Liver (tissue), 8 donors: ENCODE measurements at regions not wholly inside any gene's neighbourhood (a gene's known extent, or its start where the extent isn't known, plus 50 kb on each side); places are given as distances from the start of the nearest gene placed in this dataset.

ENCODE experiments used
- DNase-seq: peaks from one replicate; pipeline ENCODE4 v3.0.0-alpha.2; 2017; ENCODE audit warnings: low spot score
- H3K27ac ChIP-seq, 2 donors: one replicate each; pipeline ENCODE4 v1.7.0; 2013; ENCODE audit warnings: inconsistent platforms in 2 of 2, low read length in 2 of 2, control low read depth in 1 of 2, low read depth in 1 of 2, mild to moderate bottlenecking in 1 of 2
- H3K27me3 ChIP-seq, 4 donors: one replicate each; pipeline versions ENCODE4 v1.6.1 to v1.7.0; 2013; ENCODE audit warnings: low read length in 3 of 4, inconsistent platforms in 1 of 4, mild to moderate bottlenecking in 1 of 4, moderate library complexity in 1 of 4; ENCODE audit not compliant: control insufficient read depth in 4 of 4, insufficient read depth in 4 of 4
- H3K36me3 ChIP-seq, 4 donors: one replicate each; pipeline versions ENCODE4 v1.6.1 to v1.7.0; 2013; ENCODE audit warnings: low read length in 3 of 4, mild to moderate bottlenecking in 3 of 4, low read depth in 1 of 4, moderate library complexity in 1 of 4; ENCODE audit not compliant: control insufficient read depth in 4 of 4, insufficient read depth in 3 of 4
- H3K4me1 ChIP-seq, 4 donors: one replicate each; pipeline versions ENCODE4 v1.6.1 to v1.7.0; 2013; ENCODE audit warnings: low read length in 3 of 4, mild to moderate bottlenecking in 3 of 4, moderate library complexity in 1 of 4; ENCODE audit not compliant: control insufficient read depth in 4 of 4, insufficient read depth in 4 of 4
- H3K4me3 ChIP-seq, 3 donors: one replicate each; pipeline versions ENCODE4 v1.6.1 to v1.7.0; 2013; ENCODE audit warnings: low read length in 3 of 3, control low read depth in 1 of 3, low read depth in 1 of 3, mild to moderate bottlenecking in 1 of 3
- H3K9ac ChIP-seq, 2 donors: one replicate each; pipeline ENCODE4 v1.7.0; 2013; ENCODE audit warnings: low read length in 2 of 2, mild to moderate bottlenecking in 2 of 2, moderate library complexity in 2 of 2, control low read depth in 1 of 2, low read depth in 1 of 2
- H3K9me3 ChIP-seq, 4 donors: one replicate each; pipeline versions ENCODE4 v1.6.1 to v1.7.0; 2013; ENCODE audit warnings: low read length in 3 of 4; ENCODE audit not compliant: control insufficient read depth in 4 of 4
- EGR1 ChIP-seq, 2 donors: IDR thresholded peaks; 2 replicates each; pipeline ENCODE4 v1.6.1; 2016 to 2018; ENCODE audit warnings: antibody characterized with exemption in 2 of 2, low read depth in 2 of 2
- FOXA1 ChIP-seq: IDR thresholded peaks from 2 replicates; pipeline ENCODE4 v1.6.1; 2016; ENCODE audit warnings: antibody characterized with exemption
- GABPA ChIP-seq, 2 donors: IDR thresholded peaks in 1 of 2; conservative IDR thresholded peaks in 1 of 2; 2 replicates each; pipeline ENCODE4 v1.6.1; 2016; ENCODE audit warnings: antibody characterized with exemption in 2 of 2, mild to moderate bottlenecking in 1 of 2, moderate library complexity in 1 of 2
- HNF4A ChIP-seq, 2 donors: conservative IDR thresholded peaks; 2 replicates each; pipeline ENCODE4 v1.6.1; 2016; ENCODE audit warnings: antibody characterized with exemption in 2 of 2, mild to moderate bottlenecking in 2 of 2
- HNF4G ChIP-seq: IDR thresholded peaks from 2 replicates; pipeline ENCODE4 v1.6.1; 2016; ENCODE audit warnings: antibody characterized with exemption
- JUND ChIP-seq, 2 donors: IDR thresholded peaks; 2 replicates each; pipeline ENCODE4 v1.6.1; 2016; ENCODE audit warnings: antibody characterized with exemption in 2 of 2
- NR2F2 ChIP-seq: IDR thresholded peaks from 2 replicates; pipeline ENCODE4 v1.6.1; 2016; ENCODE audit warnings: antibody characterized with exemption
- RXRA ChIP-seq, 2 donors: IDR thresholded peaks; 2 replicates each; pipeline ENCODE4 v1.6.1; 2017 to 2018; ENCODE audit warnings: antibody characterized with exemption in 2 of 2, mild to moderate bottlenecking in 1 of 2
- SP1 ChIP-seq: IDR thresholded peaks from 2 replicates; pipeline ENCODE4 v1.6.1; 2018; ENCODE audit warnings: antibody characterized with exemption, mild to moderate bottlenecking
- TAF1 ChIP-seq: conservative IDR thresholded peaks from 2 replicates; pipeline ENCODE4 v1.6.1; 2016; ENCODE audit warnings: antibody characterized with exemption, mild to moderate bottlenecking
- YY1 ChIP-seq: IDR thresholded peaks from 2 replicates; pipeline ENCODE4 v1.6.1; 2016; ENCODE audit warnings: antibody characterized with exemption, mild to moderate bottlenecking
- WGBS: extraction: QIAGEN DNeasy Blood & Tissue Kit; methylation state at CpG from one replicate; pipeline ENCODE4 v1.1.7; 2013; 5-methylcytosine and 5-hydroxymethylcytosine counted together
- TF ChIP-seq, protein P1 (sequence below): IDR thresholded peaks from 2 replicates; pipeline ENCODE4 v1.6.1; 2016; ENCODE audit warnings: antibody characterized with exemption
- TF ChIP-seq, protein P2 (sequence below): IDR thresholded peaks from 2 replicates; pipeline ENCODE4 v1.6.1; 2016; ENCODE audit warnings: antibody characterized with exemption
- TF ChIP-seq, protein P3 (sequence below): fragments of 150-350 bp; IDR thresholded peaks from 2 replicates; pipeline ENCODE4 v1.5.1; 2017; ENCODE audit warnings: improper control_type of control experiment, low read depth, low read length; ENCODE audit not compliant: missing input control
- donor health status: healthy.
- donor health status: healthy.
- donor health status: healthy.
- donor health status: healthy.
- donor health status: healthy.

DNA sequence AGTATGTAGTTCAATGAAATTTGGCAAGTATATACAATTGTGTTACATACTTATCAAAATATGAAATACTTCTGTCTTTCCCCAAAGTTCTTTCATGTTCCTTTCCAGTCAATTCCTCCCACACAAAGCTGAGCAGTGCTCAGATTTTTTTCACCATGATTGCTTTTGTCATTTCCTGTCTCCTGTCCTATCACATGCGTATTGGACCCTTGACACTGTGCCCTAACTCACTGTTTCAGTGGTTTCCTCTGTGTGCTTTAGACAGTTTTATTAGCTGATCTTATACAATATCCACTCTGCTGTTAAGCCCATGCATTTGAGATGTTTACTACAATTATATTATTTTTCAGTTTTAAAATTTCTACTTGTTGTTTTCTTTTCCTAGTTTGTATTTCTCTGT is 463.6 kb upstream of the MEF2C start:
- H3K4me1 ChIP-seq: no peaks in the 10 kb centered on the region
- H3K36me3 ChIP-seq: no peaks in the 10 kb centered on the region
- TF ChIP-seq, protein P1, sequence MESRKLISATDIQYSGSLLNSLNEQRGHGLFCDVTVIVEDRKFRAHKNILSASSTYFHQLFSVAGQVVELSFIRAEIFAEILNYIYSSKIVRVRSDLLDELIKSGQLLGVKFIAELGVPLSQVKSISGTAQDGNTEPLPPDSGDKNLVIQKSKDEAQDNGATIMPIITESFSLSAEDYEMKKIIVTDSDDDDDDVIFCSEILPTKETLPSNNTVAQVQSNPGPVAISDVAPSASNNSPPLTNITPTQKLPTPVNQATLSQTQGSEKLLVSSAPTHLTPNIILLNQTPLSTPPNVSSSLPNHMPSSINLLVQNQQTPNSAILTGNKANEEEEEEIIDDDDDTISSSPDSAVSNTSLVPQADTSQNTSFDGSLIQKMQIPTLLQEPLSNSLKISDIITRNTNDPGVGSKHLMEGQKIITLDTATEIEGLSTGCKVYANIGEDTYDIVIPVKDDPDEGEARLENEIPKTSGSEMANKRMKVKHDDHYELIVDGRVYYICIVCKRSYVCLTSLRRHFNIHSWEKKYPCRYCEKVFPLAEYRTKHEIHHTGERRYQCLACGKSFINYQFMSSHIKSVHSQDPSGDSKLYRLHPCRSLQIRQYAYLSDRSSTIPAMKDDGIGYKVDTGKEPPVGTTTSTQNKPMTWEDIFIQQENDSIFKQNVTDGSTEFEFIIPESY: no peak
- TF ChIP-seq FOXA1: no peak
- TF ChIP-seq, protein P2, sequence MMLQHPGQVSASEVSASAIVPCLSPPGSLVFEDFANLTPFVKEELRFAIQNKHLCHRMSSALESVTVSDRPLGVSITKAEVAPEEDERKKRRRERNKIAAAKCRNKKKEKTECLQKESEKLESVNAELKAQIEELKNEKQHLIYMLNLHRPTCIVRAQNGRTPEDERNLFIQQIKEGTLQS: no peak
- TF ChIP-seq SP1: no peak
- TF ChIP-seq, protein P3, sequence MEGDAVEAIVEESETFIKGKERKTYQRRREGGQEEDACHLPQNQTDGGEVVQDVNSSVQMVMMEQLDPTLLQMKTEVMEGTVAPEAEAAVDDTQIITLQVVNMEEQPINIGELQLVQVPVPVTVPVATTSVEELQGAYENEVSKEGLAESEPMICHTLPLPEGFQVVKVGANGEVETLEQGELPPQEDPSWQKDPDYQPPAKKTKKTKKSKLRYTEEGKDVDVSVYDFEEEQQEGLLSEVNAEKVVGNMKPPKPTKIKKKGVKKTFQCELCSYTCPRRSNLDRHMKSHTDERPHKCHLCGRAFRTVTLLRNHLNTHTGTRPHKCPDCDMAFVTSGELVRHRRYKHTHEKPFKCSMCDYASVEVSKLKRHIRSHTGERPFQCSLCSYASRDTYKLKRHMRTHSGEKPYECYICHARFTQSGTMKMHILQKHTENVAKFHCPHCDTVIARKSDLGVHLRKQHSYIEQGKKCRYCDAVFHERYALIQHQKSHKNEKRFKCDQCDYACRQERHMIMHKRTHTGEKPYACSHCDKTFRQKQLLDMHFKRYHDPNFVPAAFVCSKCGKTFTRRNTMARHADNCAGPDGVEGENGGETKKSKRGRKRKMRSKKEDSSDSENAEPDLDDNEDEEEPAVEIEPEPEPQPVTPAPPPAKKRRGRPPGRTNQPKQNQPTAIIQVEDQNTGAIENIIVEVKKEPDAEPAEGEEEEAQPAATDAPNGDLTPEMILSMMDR: no peak
- no peak for TF ChIP-seq RXRA (IDR thresholded peaks at IDR 0.05)
- no peak for TF ChIP-seq EGR1 (IDR thresholded peaks at IDR 0.05; ENCODE audit: low read depth in 2 of 2)
- TF ChIP-seq YY1: no peak
- no peak for TF ChIP-seq TAF1
- no peak for TF ChIP-seq GABPA (IDR thresholded peaks at IDR 0.05 in 1 of 2, conservative IDR thresholded peaks at IDR 0.05 in 1 of 2)
- no peak for TF ChIP-seq HNF4A (conservative IDR thresholded peaks at IDR 0.05)
- no peak for TF ChIP-seq JUND (IDR thresholded peaks at IDR 0.05)
- TF ChIP-seq HNF4G: no peak
- TF ChIP-seq NR2F2: no peak
- H3K27ac ChIP-seq: no peak overlapping the region
- H3K9ac ChIP-seq: no peak overlapping the region
- 66% methylated on average over 1 of the region's 1 CpG for WGBS
- H3K27me3 ChIP-seq: peaks cover 0 to 2% (median 0%) of the 10 kb centered on the region in 4 donors
- no peak overlapping the region for H3K4me3 ChIP-seq
- no peaks in the 10 kb centered on the region for H3K9me3 ChIP-seq
- no peak for DNase-seq

DNA sequence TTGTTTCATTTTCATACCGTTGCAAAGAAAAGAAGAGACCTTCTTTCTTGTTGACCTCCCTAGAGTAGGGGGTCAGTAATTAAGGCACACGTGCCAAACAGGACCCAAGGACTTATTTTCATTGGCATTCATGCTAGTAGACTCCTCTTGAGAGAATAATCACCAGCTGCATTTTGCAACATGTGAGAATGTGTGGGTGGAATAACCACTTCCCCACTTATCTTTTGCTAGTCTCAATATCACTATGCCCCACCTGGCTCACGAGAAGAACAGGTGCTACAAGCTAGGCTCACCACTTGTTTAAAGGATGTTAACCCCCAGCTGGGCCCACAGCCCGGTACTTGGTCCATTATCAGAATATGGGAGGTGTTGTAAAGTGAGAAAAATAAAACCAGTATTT is 460.7 kb upstream of the MEF2C start:
- Histone ChIP-seq H3K4me1 (no peaks in the 10 kb centered on the region), H3K4me3 (no peak overlapping the region), H3K27ac (no peak overlapping the region), H3K36me3 (no peaks in the 10 kb centered on the region), H3K9ac (no peak overlapping the region), H3K9me3 (no peaks in the 10 kb centered on the region), H3K27me3 (no peaks in the 10 kb centered on the region)
- 46% methylated on average over 4 of the region's 4 CpGs for WGBS
- no peak for DNase-seq
- TF ChIP-seq, protein P3: no peak
